ENCODE measurements at regions not wholly inside any gene's neighbourhood (a gene's known extent, or its start where the extent isn't known, plus 50 kb on each side); places are given as distances from the start of the nearest gene placed in this dataset.
"Not testable (repeated sequence)": the region's sequence is repeated elsewhere in the genome, so short reads cannot be mapped to it uniquely, and the experiment has no call there.

GRCh38 chr10:53422223-53422888, 649.8 kb upstream of the MBL2 start:
- no peak for DNase-seq

- no peak for DNase-seq
Measured at GRCh38 chr10:53412651-53413050, 640.1 kb upstream of the MBL2 start.

GRCh38 chr10:53406532-53406931, 633.9 kb upstream of the MBL2 start:
- DNase-seq, result no peak

GRCh38 chr10:53403688-53404087, 631.1 kb upstream of the MBL2 start:
- no peak for DNase-seq

GRCh38 chr10:53402594-53402993, 630.0 kb upstream of the MBL2 start:
- DNase-seq, result no peak

- no peak for DNase-seq
Measured at GRCh38 chr10:53401536-53401935, 629.0 kb upstream of the MBL2 start.

- DNase-seq, result no peak
Measured at GRCh38 chr10:53396876-53397275, 624.3 kb upstream of the MBL2 start.

GRCh38 chr10:53395449-53395848, 622.9 kb upstream of the MBL2 start:
- DNase-seq, result no peak

- no peak for DNase-seq
Measured at GRCh38 chr10:53387562-53387961, 615.0 kb upstream of the MBL2 start.

- no peak for DNase-seq
Measured at GRCh38 chr10:53382543-53382942, 610.0 kb upstream of the MBL2 start.

- DNase-seq, result no peak
Measured at GRCh38 chr10:53379956-53380355, 607.4 kb upstream of the MBL2 start.

GRCh38 chr10:53370347-53370746, 597.8 kb upstream of the MBL2 start:
- no peak for DNase-seq

- DNase-seq, result no peak
Measured at GRCh38 chr10:53361936-53362335, 589.4 kb upstream of the MBL2 start.

- no peak for DNase-seq
Measured at GRCh38 chr10:53361281-53361680, 588.7 kb upstream of the MBL2 start.

- DNase-seq, result not testable (repeated sequence)
Measured at GRCh38 chr10:53358978-53359377, 586.4 kb upstream of the MBL2 start.

GRCh38 chr10:53358536-53358935, 586.0 kb upstream of the MBL2 start:
- no peak for DNase-seq

- DNase-seq, result no peak
Measured at GRCh38 chr10:53357587-53357986, 585.0 kb upstream of the MBL2 start.

GRCh38 chr10:53356616-53357349, 584.2 kb upstream of the MBL2 start:
- no peak for DNase-seq

GRCh38 chr10:53342531-53342930, 569.9 kb upstream of the MBL2 start:
- DNase-seq, result not testable (repeated sequence)

- not testable (repeated sequence) for DNase-seq
Measured at GRCh38 chr10:53338199-53338598, 565.6 kb upstream of the MBL2 start.

GRCh38 chr10:53335803-53336422, 563.3 kb upstream of the MBL2 start:
- not testable (repeated sequence) for DNase-seq

- no peak for DNase-seq
Measured at GRCh38 chr10:53331460-53331859, 558.9 kb upstream of the MBL2 start.

GRCh38 chr10:53326401-53327305, 554.1 kb upstream of the MBL2 start:
- not testable (repeated sequence) for DNase-seq

Measured in activated CD4-positive, alpha-beta T cell treated with anti-CD3 and anti-CD28 coated beads, Interleukin-2, Interleukin-6, amounts not matched to agents 100 ng/mL and 50 ng/mL, durations not matched to agents 16 hours and 8 hours (primary cell).